ENCODE measurements at regions not wholly inside any gene's neighbourhood (a gene's known extent, or its start where the extent isn't known, plus 50 kb on each side); places are given as distances from the start of the nearest gene placed in this dataset.
"Not testable (repeated sequence)": the region's sequence is repeated elsewhere in the genome, so short reads cannot be mapped to it uniquely, and the experiment has no call there.

DNA sequence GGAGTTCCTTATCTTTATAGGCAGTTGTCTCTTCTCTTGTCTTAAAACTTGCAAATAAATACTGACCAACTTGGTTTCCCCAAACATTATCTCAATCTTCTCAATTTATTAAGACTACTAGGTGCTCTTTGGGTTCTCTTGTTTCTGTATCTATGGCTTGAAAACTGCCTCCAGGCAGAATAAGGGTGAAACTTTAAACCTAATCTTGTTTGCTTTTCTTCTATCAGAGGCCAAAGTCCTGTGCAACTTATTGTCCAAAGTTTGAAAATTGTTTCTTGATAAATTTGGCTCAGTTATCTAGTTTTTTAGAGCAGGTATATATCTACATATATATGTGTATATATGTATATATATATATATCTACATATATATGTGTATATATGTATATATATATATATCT, 110.1 kb upstream of the ANO5 start:
- DNase-seq (ENCODE audit: low read depth): no peak
- H3K4me3 ChIP-seq (ENCODE audit: control insufficient read depth, low read depth, low read length): no peak overlapping the region
- TF ChIP-seq, protein P1, sequence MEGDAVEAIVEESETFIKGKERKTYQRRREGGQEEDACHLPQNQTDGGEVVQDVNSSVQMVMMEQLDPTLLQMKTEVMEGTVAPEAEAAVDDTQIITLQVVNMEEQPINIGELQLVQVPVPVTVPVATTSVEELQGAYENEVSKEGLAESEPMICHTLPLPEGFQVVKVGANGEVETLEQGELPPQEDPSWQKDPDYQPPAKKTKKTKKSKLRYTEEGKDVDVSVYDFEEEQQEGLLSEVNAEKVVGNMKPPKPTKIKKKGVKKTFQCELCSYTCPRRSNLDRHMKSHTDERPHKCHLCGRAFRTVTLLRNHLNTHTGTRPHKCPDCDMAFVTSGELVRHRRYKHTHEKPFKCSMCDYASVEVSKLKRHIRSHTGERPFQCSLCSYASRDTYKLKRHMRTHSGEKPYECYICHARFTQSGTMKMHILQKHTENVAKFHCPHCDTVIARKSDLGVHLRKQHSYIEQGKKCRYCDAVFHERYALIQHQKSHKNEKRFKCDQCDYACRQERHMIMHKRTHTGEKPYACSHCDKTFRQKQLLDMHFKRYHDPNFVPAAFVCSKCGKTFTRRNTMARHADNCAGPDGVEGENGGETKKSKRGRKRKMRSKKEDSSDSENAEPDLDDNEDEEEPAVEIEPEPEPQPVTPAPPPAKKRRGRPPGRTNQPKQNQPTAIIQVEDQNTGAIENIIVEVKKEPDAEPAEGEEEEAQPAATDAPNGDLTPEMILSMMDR (conservative IDR thresholded peaks at IDR 0.05; ENCODE audit: control insufficient read depth, insufficient read depth, low read depth, low read length): no peak

DNA sequence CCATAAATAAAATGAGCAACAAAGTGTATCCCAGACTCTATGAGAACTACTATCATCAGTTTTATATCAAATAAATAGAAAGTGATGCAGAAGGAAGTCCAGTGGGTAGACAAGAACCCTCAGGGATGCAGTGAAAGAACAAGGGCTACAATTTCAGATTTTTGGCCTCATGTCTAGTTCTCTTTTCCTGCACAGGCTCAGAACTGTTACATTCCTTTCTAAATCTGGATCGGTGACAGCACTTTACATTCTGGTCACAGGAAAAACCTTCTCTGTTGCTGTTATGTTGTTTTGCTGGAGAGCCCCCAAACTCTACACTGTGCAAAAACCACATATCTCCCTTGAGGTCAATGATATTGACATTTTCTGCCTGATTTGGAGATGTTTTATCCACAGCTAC, 108.8 kb upstream of the ANO5 start:
- TF ChIP-seq, protein P1 (conservative IDR thresholded peaks at IDR 0.05; ENCODE audit: control insufficient read depth, insufficient read depth, low read depth, low read length): no peak
- no peak for DNase-seq (ENCODE audit: low read depth)

DNA sequence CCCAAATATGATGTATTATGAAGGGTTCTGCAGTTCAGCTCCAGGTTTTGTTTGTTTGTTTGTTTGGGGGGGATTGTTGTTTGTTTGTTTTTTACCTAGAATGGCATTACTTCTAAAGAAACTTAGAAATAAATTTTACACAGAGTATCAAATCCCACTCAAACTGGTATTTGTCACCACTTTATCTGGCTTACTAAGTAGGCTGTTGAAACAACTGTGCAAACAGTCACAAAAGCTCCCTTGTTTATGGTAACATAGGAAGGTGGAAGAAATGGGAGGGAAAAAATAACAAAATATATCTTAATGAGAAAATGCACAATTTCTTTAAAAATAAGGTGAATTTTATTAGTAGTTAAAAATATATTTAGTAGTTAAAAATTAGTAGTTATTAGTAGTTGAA, 108.3 kb upstream of the ANO5 start:
- TF ChIP-seq, protein P1 (conservative IDR thresholded peaks at IDR 0.05; ENCODE audit: control insufficient read depth, insufficient read depth, low read depth, low read length): no peak
- DNase-seq (ENCODE audit: low read depth): no peak
- no peak overlapping the region for H3K4me3 ChIP-seq (ENCODE audit: control insufficient read depth, low read depth, low read length)

More for the DNA sequence above, 108.8 kb upstream of the ANO5 start:
- H3K4me3 ChIP-seq (ENCODE audit: control insufficient read depth, low read depth, low read length): no peak overlapping the region

DNA sequence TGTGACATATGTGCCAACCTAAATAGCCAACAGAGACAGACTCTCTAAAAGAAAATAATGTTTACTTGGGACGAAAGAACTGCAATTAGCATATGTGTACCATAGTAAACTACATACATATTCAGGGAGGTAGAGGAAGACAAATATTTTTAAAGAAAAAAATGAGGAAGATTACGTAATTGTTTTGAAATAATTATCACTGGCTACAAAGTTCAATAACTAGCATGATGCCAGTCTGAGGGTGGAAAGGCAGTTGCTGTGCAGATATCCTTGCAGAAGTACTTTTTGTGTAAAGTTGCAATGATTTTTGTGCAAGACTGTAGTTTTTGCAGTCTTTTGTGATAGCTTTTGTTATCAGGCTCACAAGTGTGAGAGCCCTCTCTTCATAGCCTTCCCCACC, 103.3 kb upstream of the ANO5 start:
- TF ChIP-seq, protein P1 (conservative IDR thresholded peaks at IDR 0.05; ENCODE audit: control insufficient read depth, insufficient read depth, low read depth, low read length): no peak

DNA sequence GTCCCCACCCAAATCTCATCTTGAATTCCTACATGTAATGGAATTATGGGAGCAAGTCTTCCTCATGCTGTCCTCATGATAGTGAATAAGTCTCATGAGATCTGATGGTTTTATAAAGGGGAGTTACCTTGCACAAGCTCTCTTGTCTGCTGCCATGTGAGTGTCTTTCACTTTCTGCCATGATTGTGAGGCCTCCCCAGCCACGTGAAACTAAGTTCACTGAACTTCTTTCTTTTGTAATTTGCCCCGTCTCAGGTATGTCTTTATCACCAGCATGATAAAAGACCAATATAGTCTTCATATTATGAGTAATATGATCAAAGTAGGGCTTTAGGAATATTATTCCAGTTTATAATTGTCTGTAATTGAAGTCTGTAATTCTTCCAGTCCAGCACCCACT, 86.3 kb upstream of the ANO5 start:
- TF ChIP-seq, protein P1 (conservative IDR thresholded peaks at IDR 0.05; ENCODE audit: control insufficient read depth, insufficient read depth, low read depth, low read length): no peak

More for the DNA sequence above, 103.3 kb upstream of the ANO5 start:
- H3K4me3 ChIP-seq (ENCODE audit: control insufficient read depth, low read depth, low read length): no peak overlapping the region
- no peak for DNase-seq (ENCODE audit: low read depth)

DNA sequence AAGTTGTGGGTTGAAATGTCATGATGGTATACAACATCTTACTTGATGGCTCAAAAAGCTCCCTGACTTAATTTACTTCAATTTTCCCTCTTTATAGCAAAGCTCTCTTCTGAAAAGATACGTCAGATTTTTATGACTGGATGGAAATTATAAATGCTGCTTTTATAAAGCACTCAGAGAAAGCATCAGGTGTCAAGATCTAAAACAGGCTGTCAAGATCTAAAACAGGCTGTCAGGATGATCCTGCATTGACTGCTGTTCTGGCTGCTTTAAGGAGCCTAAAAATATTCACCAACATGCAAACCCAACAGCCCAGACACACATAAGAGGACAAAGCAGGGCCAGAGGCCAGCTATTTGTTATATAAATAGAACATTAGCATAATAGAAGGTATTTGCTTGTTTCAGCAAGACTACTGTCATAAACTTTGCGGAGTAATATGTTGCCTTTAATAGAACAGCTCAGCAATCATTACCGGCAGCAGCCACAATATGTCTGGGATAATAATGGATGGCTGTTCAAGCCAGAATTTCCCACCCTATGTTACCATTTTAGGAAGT, 77.3 kb upstream of the ANO5 start:
- TF ChIP-seq, protein P1 (conservative IDR thresholded peaks at IDR 0.05; ENCODE audit: control insufficient read depth, insufficient read depth, low read depth, low read length): no peak
- no peak for DNase-seq (ENCODE audit: low read depth)
- H3K4me3 ChIP-seq (ENCODE audit: control insufficient read depth, low read depth, low read length): no peak overlapping the region

More for the DNA sequence above, 86.3 kb upstream of the ANO5 start:
- DNase-seq (ENCODE audit: low read depth): no peak
- no peak overlapping the region for H3K4me3 ChIP-seq (ENCODE audit: control insufficient read depth, low read depth, low read length)

DNA sequence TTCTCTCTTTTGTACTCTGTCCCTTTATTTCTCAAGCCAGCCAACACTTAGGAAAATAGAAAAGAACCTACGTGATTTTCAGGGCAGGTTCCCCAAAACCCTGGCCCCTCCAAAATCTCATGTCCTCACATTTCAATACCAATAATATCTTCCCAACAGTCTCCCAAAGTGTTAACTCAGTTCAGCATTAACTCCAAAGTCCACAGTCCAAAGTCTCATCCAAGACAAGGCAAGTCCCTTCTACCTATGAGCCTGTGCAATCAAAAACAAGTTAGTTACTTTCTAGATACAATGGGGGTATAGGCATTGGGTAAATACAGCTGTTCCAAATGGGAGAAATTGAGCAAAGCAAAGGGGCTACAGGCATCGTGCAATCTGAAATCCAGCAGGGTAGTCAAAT, 64.9 kb upstream of the ANO5 start:
- H3K4me3 ChIP-seq (ENCODE audit: control insufficient read depth, low read depth, low read length): not testable (repeated sequence)

More for the DNA sequence above, 64.9 kb upstream of the ANO5 start:
- not testable (repeated sequence) for DNase-seq (ENCODE audit: low read depth)
